H9 (cell line): ENCODE measurements at regions not wholly inside any gene's neighbourhood (a gene's known extent, or its start where the extent isn't known, plus 50 kb on each side); places are given as distances from the start of the nearest gene placed in this dataset.

ENCODE experiments used
- DNase-seq: peaks from one replicate; pipeline ENCODE4 v3.0.0-alpha.2; 2017
- H2AFZ ChIP-seq: one replicate; pipeline ENCODE4 v1.6.1; 2013; ENCODE audit warnings: mild to moderate bottlenecking, low read length, control low read depth, moderate library complexity
- H2AK5ac ChIP-seq: 2 replicates; pipeline ENCODE4 v1.6.1; 2013; ENCODE audit warnings: low read length, control low read depth, mixed read lengths; ENCODE audit not compliant: insufficient read length
- H2BK120ac ChIP-seq: one replicate; pipeline ENCODE4 v1.6.1; 2013; ENCODE audit warnings: low read depth, mild to moderate bottlenecking, low read length, control low read depth, inconsistent platforms; ENCODE audit not compliant: poor library complexity, severe bottlenecking
- H2BK12ac ChIP-seq: 2 replicates; pipeline ENCODE4 v1.6.1; 2013; ENCODE audit warnings: low read length, control low read depth, mixed read lengths, low read depth; ENCODE audit not compliant: insufficient read length
- H2BK15ac ChIP-seq: 2 replicates; pipeline ENCODE4 v1.6.1; 2013; ENCODE audit warnings: low read depth, low read length, control low read depth
- H2BK20ac ChIP-seq: one replicate; pipeline ENCODE4 v1.6.1; 2013; ENCODE audit warnings: low read depth, mild to moderate bottlenecking, low read length, control low read depth, inconsistent platforms; ENCODE audit not compliant: poor library complexity, severe bottlenecking
- H2BK5ac ChIP-seq: 2 replicates; pipeline ENCODE4 v1.6.1; 2013; ENCODE audit warnings: low read length, control low read depth, mixed read lengths; ENCODE audit not compliant: insufficient read length
- H3K14ac ChIP-seq: 2 replicates; pipeline ENCODE4 v1.6.1; 2013; ENCODE audit warnings: low read length, control low read depth; ENCODE audit not compliant: insufficient read depth
- H3K18ac ChIP-seq: 2 replicates; pipeline ENCODE4 v1.6.1; 2013; ENCODE audit warnings: low read depth, mild to moderate bottlenecking, mixed read lengths, low read length, control low read depth; ENCODE audit not compliant: insufficient read length
- H3K23ac ChIP-seq: 2 replicates; pipeline ENCODE4 v1.6.1; 2013; ENCODE audit warnings: low read length, control low read depth, mixed read lengths, low read depth; ENCODE audit not compliant: insufficient read length
- H3K23me2 ChIP-seq: 2 replicates; pipeline ENCODE4 v1.6.1; 2013; ENCODE audit warnings: low read depth, mild to moderate bottlenecking, mixed read lengths, low read length, control low read depth; ENCODE audit not compliant: insufficient read length, poor library complexity, severe bottlenecking
- H3K27ac ChIP-seq: 2 replicates; pipeline ENCODE4 v1.5.1; 2013; ENCODE audit warnings: low read length, control low read depth, mixed read lengths, low read depth; ENCODE audit not compliant: insufficient read length
- H3K27me3 ChIP-seq: 2 replicates; pipeline ENCODE4 v1.6.1; 2013; ENCODE audit warnings: low read length, control low read depth, inconsistent platforms; ENCODE audit not compliant: insufficient read depth
- H3K4ac ChIP-seq: 2 replicates; pipeline ENCODE4 v1.6.1; 2013; ENCODE audit warnings: low read depth, mild to moderate bottlenecking, control low read depth, inconsistent platforms, low read length, moderate library complexity
- H3K4me1 ChIP-seq: 2 replicates; pipeline ENCODE4 v1.6.1; 2013; ENCODE audit warnings: low read length, control low read depth, inconsistent platforms; ENCODE audit not compliant: insufficient read depth
- H3K4me2 ChIP-seq: 2 replicates; pipeline ENCODE4 v1.6.1; 2013; ENCODE audit warnings: low read length, control low read depth, mixed read lengths; ENCODE audit not compliant: insufficient read length, insufficient read depth
- H3K56ac ChIP-seq: 2 replicates; pipeline ENCODE4 v1.6.1; 2013; ENCODE audit warnings: low read depth, mild to moderate bottlenecking, mixed read lengths, low read length, control low read depth; ENCODE audit not compliant: insufficient read length
- H3K79me1 ChIP-seq: 2 replicates; pipeline ENCODE4 v1.6.1; 2013; ENCODE audit warnings: low read depth, mild to moderate bottlenecking, moderate library complexity, low read length, control low read depth, inconsistent platforms; ENCODE audit not compliant: insufficient read depth, poor library complexity, severe bottlenecking
- H3K79me2 ChIP-seq: 2 replicates; pipeline ENCODE4 v1.6.1; 2013; ENCODE audit warnings: low read length, control low read depth, inconsistent platforms; ENCODE audit not compliant: insufficient read depth
- H3K9ac ChIP-seq: 2 replicates; pipeline ENCODE4 v1.6.1; 2013; ENCODE audit warnings: low read length, control low read depth, mixed read lengths; ENCODE audit not compliant: insufficient read length; ENCODE audit errors: extremely low read depth
- H3K9me3 ChIP-seq: one replicate; pipeline ENCODE4 v1.6.1; 2013; ENCODE audit warnings: low read depth, low read length, inconsistent platforms; ENCODE audit not compliant: control insufficient read depth
- H3T11ph ChIP-seq: one replicate; pipeline ENCODE4 v1.6.1; 2013; ENCODE audit warnings: mild to moderate bottlenecking, low read length, control low read depth, inconsistent platforms
- H4K20me1 ChIP-seq: one replicate; pipeline ENCODE4 v1.6.1; 2013; ENCODE audit not compliant: control insufficient read depth, insufficient read length, insufficient read depth
- H4K5ac ChIP-seq: 2 replicates; pipeline ENCODE4 v1.6.1; 2013; ENCODE audit warnings: low read depth, mild to moderate bottlenecking, mixed read lengths, low read length, control low read depth; ENCODE audit not compliant: insufficient read length
- H4K8ac ChIP-seq: replicated peaks from 2 replicates; pipeline ENCODE4 v1.6.1; 2013; ENCODE audit warnings: low read length, control low read depth, mixed read lengths, low read depth; ENCODE audit not compliant: insufficient read length
- H4K91ac ChIP-seq: 2 replicates; pipeline ENCODE4 v1.6.1; 2013; ENCODE audit warnings: low read depth, mild to moderate bottlenecking, moderate library complexity, mixed read lengths, low read length, control low read depth; ENCODE audit not compliant: insufficient read length
- H3K27ac Mint-ChIP-seq, 3 experiments: 2 replicates in 2 of 3; 3 replicates in 1 of 3; pipeline ENCODE4 v1.8.0; 2020 to 2021; ENCODE audit warnings: mixed read lengths in 3 of 3, mild to moderate bottlenecking in 1 of 3, moderate library complexity in 1 of 3
- H3K27me3 Mint-ChIP-seq: 2 replicates; pipeline ENCODE4 v1.8.0; 2021; ENCODE audit warnings: low read depth, mild to moderate bottlenecking, moderate library complexity, mixed read lengths
- H3K36me3 Mint-ChIP-seq, 3 experiments: 2 replicates in 2 of 3; 3 replicates in 1 of 3; pipeline ENCODE4 v1.8.0; 2020 to 2021; ENCODE audit warnings: low read depth in 3 of 3, mixed read lengths in 3 of 3; ENCODE audit not compliant: insufficient read depth in 1 of 3
- H3K4me1 Mint-ChIP-seq, 2 experiments: 2 replicates each; pipeline ENCODE4 v1.8.0; 2020; ENCODE audit warnings: mixed read lengths in 2 of 2
- H3K4me3 Mint-ChIP-seq, 2 experiments: 2 replicates in 1 of 2; 3 replicates in 1 of 2; pipeline ENCODE4 v1.8.0; 2020 to 2021; ENCODE audit warnings: mild to moderate bottlenecking in 2 of 2, mixed read lengths in 2 of 2, moderate library complexity in 1 of 2
- H3K9me3 Mint-ChIP-seq, 2 experiments: 2 replicates in 1 of 2; 3 replicates in 1 of 2; pipeline ENCODE4 v1.8.0; 2020; ENCODE audit warnings: mild to moderate bottlenecking in 2 of 2, mixed read lengths in 2 of 2, moderate library complexity in 1 of 2
- CTCF ChIP-seq: fragments of 200-600 bp; sonication (generic); conservative IDR thresholded peaks from 3 replicates; pipeline ENCODE4 v1.8.0; 2021; ENCODE audit warnings: antibody characterized with exemption, mild to moderate bottlenecking
- WGBS: extraction: QIAGEN DNeasy Blood & Tissue Kit; methylation state at CpG from one replicate; pipeline ENCODE4 v1.1.7; 2013; ENCODE audit warnings: missing lambda C conversion rate, low lambda C conversion rate, mixed read lengths; ENCODE audit not compliant: insufficient read length; ENCODE audit errors: extremely low coverage; 5-methylcytosine and 5-hydroxymethylcytosine counted together

GRCh38 chr5:171509467-171509866 is 90.0 kb downstream of the FGF18 start:
- no peaks in the 10 kb centered on the region for H3K36me3 Mint-ChIP-seq
- no peak overlapping the region for H3K14ac ChIP-seq

More at GRCh38 chr5:171509467-171509866, 90.0 kb downstream of the FGF18 start:
- no peak overlapping the region for H2AFZ ChIP-seq
- H3K18ac ChIP-seq = no peak overlapping the region
- TF ChIP-seq CTCF = no peak
- no peak overlapping the region for H3K56ac ChIP-seq
- H4K5ac ChIP-seq = no peak overlapping the region
- no peak overlapping the region for H4K8ac ChIP-seq
- no peak overlapping the region for H4K91ac ChIP-seq
- no peak overlapping the region for H3T11ph ChIP-seq
- H2BK20ac ChIP-seq = no peak overlapping the region
- no peaks in the 10 kb centered on the region for H3K79me2 ChIP-seq
- Mint-ChIP-seq H3K27me3 (peaks cover 8% of the 10 kb centered on the region), H3K9me3 (no peaks in the 10 kb centered on the region), H3K4me3 (no peak overlapping the region), H3K4me1 (no peaks in the 10 kb centered on the region), H3K27ac (peak overlapping the region in 1 of 3 experiments; percentile 72; a peak in 1 of 7 replicates)
- H3K9me3 ChIP-seq = no peaks in the 10 kb centered on the region
- H3K23ac ChIP-seq = no peak overlapping the region
- no peak for DNase-seq
- no peaks in the 10 kb centered on the region for H3K4me1 ChIP-seq
- H3K9ac ChIP-seq = no peak overlapping the region
- no peaks in the 10 kb centered on the region for H3K27me3 ChIP-seq
- H3K23me2 ChIP-seq = no peaks in the 10 kb centered on the region
- no peak overlapping the region for H2BK5ac ChIP-seq
- no peak overlapping the region for H3K27ac ChIP-seq
- no peaks in the 10 kb centered on the region for H3K79me1 ChIP-seq
- no CpG with 5 or more reads among the region's 7 CpGs for WGBS
- H4K20me1 ChIP-seq = no peaks in the 10 kb centered on the region
- H2BK12ac ChIP-seq = no peak overlapping the region
- no peak overlapping the region for H2BK120ac ChIP-seq
- H3K4me2 ChIP-seq = no peak overlapping the region
- H2BK15ac ChIP-seq = no peak overlapping the region
- H2AK5ac ChIP-seq = no peak overlapping the region
- H3K4ac ChIP-seq = no peak overlapping the region
